HepG2 (cell line): ENCODE measurements at regions not wholly inside any gene's neighbourhood (a gene's known extent, or its start where the extent isn't known, plus 50 kb on each side); places are given as distances from the start of the nearest gene placed in this dataset.

ENCODE experiments used
- ATAC-seq: fragments of 200-7000 bp; cut with Tn5 transposase; 3 replicates; pipeline ENCODE4 v1.9.1; 2020; ENCODE audit warnings: mild to moderate bottlenecking, moderate library complexity
- BruUV-seq: library from RNA; stranded (reverse); fragments of 400-500 nt; replicated peaks from 2 replicates; lab custom pipeline; 2021; lab: Mats Ljungman, UMichigan
- CTCF ChIA-PET: fragments of 300-600 bp; formaldehyde crosslinking; extraction: SDS; loops from one replicate; lab custom pipeline; 2021; ENCODE audit warnings: low total read pairs, inconsistent platforms, low intra/inter-chr PET ratio; lab: Yijun Ruan, JAX
- POLR2A ChIA-PET: fragments of 350-600 bp; sonication (Branson Sonifier 250); formaldehyde crosslinking; loops from one replicate; lab custom pipeline; 2020; ENCODE audit warnings: antibody characterized with exemption, inconsistent platforms; lab: Yijun Ruan, JAX
- DNase-seq: peaks from one replicate; pipeline ENCODE4 v3.0.0-alpha.2; 2015; ENCODE audit warnings: low spot score
- FAIRE-seq: peaks from 3 replicates; lab custom pipeline; 2011; peaks lifted over from hg19 to GRCh38; lab: Jason Lieb, UNC
- H2AFZ ChIP-seq: one replicate; pipeline ENCODE4 v1.6.1; 2011; ENCODE audit warnings: low read length, inconsistent platforms
- H3K27ac ChIP-seq: fragments of 300-600 bp; 3 replicates; pipeline ENCODE4 v1.8.0; 2011; ENCODE audit warnings: mixed run types, mild to moderate bottlenecking, mixed read lengths, low read length, inconsistent platforms; ENCODE audit not compliant: insufficient read depth; ENCODE audit errors: extremely low read length
- H3K27me3 ChIP-seq, 2 experiments: fragments of 200-600 bp in 1 of 2; 2 replicates in 1 of 2; 3 replicates in 1 of 2; pipeline versions ENCODE4 v1.6.0 to v1.8.0; 2011; ENCODE audit warnings: low read length in 2 of 2, mild to moderate bottlenecking in 2 of 2, moderate library complexity in 2 of 2, inconsistent platforms in 1 of 2; ENCODE audit not compliant: insufficient read depth in 2 of 2, control insufficient read depth in 1 of 2
- H3K36me3 ChIP-seq, 2 experiments: fragments of 200-600 bp in 1 of 2; replicated peaks in 1 of 2; 2 replicates in 1 of 2; 3 replicates in 1 of 2; pipeline versions ENCODE4 v1.5.1 to v1.8.0; 2011; ENCODE audit warnings: low read length in 2 of 2, inconsistent platforms in 1 of 2; ENCODE audit not compliant: insufficient read depth in 2 of 2, control insufficient read depth in 1 of 2
- H3K4me1 ChIP-seq: 2 replicates; pipeline ENCODE4 v1.5.1; 2012; ENCODE audit warnings: low read length, inconsistent platforms; ENCODE audit not compliant: insufficient read depth
- H3K4me2 ChIP-seq: 2 replicates; pipeline ENCODE4 v1.6.0; 2011; ENCODE audit warnings: low read depth, low read length, inconsistent platforms
- H3K4me3 ChIP-seq, 3 experiments: fragments of 200-600 bp in 1 of 3; sonication (generic), shearing (Covaris generic) in 1 of 3; replicated peaks in 1 of 3; 2 replicates each; pipeline ENCODE4 v1.5.1; 2011 to 2016; ENCODE audit warnings: low read length in 3 of 3, inconsistent platforms in 2 of 3, low read depth in 2 of 3, mild to moderate bottlenecking in 2 of 3, control low read depth in 1 of 3, mixed read lengths in 1 of 3; ENCODE audit not compliant: insufficient read depth in 1 of 3
- H3K79me2 ChIP-seq: one replicate; pipeline ENCODE4 v1.6.1; 2011; ENCODE audit warnings: low read length, inconsistent platforms; ENCODE audit not compliant: insufficient read depth
- H3K9ac ChIP-seq: 2 replicates; pipeline ENCODE4 v1.6.0; 2011; ENCODE audit warnings: mild to moderate bottlenecking, low read depth, low read length, inconsistent platforms; ENCODE audit not compliant: insufficient read depth
- H3K9me3 ChIP-seq: 2 replicates; pipeline ENCODE4 v1.5.1; 2012; ENCODE audit warnings: mild to moderate bottlenecking, low read length
- H4K20me1 ChIP-seq: 2 replicates; pipeline ENCODE4 v1.6.0; 2011; ENCODE audit warnings: inconsistent platforms, mild to moderate bottlenecking, low read length, moderate library complexity; ENCODE audit not compliant: insufficient read depth
- CEBPB ChIP-seq: IDR thresholded peaks from 2 replicates; pipeline ENCODE4 v1.6.1; 2011; ENCODE audit warnings: low read depth, low read length, improper control_type of control experiment, borderline replicate concordance
- EZH2 ChIP-seq: conservative IDR thresholded peaks from 2 replicates; pipeline ENCODE4 v1.6.1; 2012; ENCODE audit warnings: mild to moderate bottlenecking, low read depth, low read length, moderate library complexity
- MAFG ChIP-seq: sonication (generic); formaldehyde crosslinking; IDR thresholded peaks from 2 replicates; pipeline ENCODE4 v1.5.1; 2020; ENCODE audit warnings: mild to moderate bottlenecking, missing genetic modification reagents
- PAX8 ChIP-seq: sonication (generic); formaldehyde crosslinking; IDR thresholded peaks from 2 replicates; pipeline ENCODE4 v1.8.0; 2022; ENCODE audit warnings: mild to moderate bottlenecking, missing genetic modification reagents, borderline replicate concordance
- RBFOX2 ChIP-seq: fragments of 200-400 bp; formaldehyde crosslinking; IDR thresholded peaks from 2 replicates; pipeline ENCODE4 v1.6.1; 2017; ENCODE audit warnings: low read depth, mild to moderate bottlenecking, low read length
- TSC22D2 ChIP-seq: sonication (generic); formaldehyde crosslinking; IDR thresholded peaks from 2 replicates; pipeline ENCODE4 v1.5.1; 2020; ENCODE audit warnings: missing genetic modification reagents, mild to moderate bottlenecking, borderline replicate concordance
- ZNF577 ChIP-seq: sonication (generic); formaldehyde crosslinking; IDR thresholded peaks from 2 replicates; pipeline ENCODE4 v1.4.0; 2020; ENCODE audit warnings: mild to moderate bottlenecking, low read depth, missing genetic modification reagents, borderline replicate concordance
- WGBS: methylation state at CpG from one replicate; pipeline ENCODE4 v1.1.6; 2017; ENCODE audit warnings: low lambda C conversion rate; 5-methylcytosine and 5-hydroxymethylcytosine counted together
- in situ Hi-C: cut with HindIII; loops from 2 replicates; pipeline ENCODE4 v1.10.0; 2017; ENCODE audit warnings: low pct_unique_long_range_greater_than_20kb; ENCODE audit not compliant: extremely low pct_ligation_motif_present
- intact Hi-C: fragments of 100-400 bp; cut with micrococcal nuclease; formaldehyde crosslinking; loops from one replicate; pipeline ENCODE4 v1.10.0; 2022; ENCODE audit not compliant: unreplicated experiment
- TF ChIP-seq, protein P1 (sequence below): sonication (generic); formaldehyde crosslinking; IDR thresholded peaks from 2 replicates; pipeline ENCODE4 v1.4.0; 2020; ENCODE audit warnings: missing genetic modification reagents, borderline replicate concordance
- TF ChIP-seq, protein P2 (sequence below): sonication (generic); formaldehyde crosslinking; IDR thresholded peaks from 2 replicates; pipeline ENCODE4 v1.5.0; 2020; ENCODE audit warnings: missing genetic modification reagents, mild to moderate bottlenecking, borderline replicate concordance

DNA sequence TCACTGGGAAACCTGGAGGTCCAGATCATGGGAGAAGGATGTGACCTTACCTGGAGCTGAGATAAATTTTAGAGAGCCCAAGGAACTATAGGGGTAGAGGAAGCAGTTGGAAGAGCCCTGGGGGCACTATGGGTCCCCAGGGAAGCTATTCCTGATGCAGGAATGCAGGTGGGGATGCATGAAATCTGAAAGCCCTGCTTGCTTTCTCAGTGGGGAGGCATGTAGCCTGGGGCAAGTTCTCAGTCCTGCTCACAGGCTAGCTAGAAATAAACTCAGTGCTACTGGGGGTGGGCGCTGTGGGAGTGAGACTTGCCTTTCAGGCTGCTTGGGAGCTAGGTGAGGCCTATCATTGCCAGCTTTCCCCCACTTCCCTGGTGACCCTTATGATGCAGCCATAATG, 499.7 kb downstream of the PTH2R start (continued):
- TF ChIP-seq, protein P1, sequence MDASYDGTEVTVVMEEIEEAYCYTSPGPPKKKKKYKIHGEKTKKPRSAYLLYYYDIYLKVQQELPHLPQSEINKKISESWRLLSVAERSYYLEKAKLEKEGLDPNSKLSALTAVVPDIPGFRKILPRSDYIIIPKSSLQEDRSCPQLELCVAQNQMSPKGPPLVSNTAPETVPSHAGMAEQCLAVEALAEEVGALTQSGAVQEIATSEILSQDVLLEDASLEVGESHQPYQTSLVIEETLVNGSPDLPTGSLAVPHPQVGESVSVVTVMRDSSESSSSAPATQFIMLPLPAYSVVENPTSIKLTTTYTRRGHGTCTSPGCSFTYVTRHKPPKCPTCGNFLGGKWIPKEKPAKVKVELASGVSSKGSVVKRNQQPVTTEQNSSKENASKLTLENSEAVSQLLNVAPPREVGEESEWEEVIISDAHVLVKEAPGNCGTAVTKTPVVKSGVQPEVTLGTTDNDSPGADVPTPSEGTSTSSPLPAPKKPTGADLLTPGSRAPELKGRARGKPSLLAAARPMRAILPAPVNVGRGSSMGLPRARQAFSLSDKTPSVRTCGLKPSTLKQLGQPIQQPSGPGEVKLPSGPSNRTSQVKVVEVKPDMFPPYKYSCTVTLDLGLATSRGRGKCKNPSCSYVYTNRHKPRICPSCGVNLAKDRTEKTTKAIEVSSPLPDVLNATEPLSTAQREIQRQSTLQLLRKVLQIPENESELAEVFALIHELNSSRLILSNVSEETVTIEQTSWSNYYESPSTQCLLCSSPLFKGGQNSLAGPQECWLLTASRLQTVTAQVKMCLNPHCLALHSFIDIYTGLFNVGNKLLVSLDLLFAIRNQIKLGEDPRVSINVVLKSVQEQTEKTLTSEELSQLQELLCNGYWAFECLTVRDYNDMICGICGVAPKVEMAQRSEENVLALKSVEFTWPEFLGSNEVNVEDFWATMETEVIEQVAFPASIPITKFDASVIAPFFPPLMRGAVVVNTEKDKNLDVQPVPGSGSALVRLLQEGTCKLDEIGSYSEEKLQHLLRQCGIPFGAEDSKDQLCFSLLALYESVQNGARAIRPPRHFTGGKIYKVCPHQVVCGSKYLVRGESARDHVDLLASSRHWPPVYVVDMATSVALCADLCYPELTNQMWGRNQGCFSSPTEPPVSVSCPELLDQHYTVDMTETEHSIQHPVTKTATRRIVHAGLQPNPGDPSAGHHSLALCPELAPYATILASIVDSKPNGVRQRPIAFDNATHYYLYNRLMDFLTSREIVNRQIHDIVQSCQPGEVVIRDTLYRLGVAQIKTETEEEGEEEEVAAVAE (CRISPR knock-in tag) = no peak
- TF ChIP-seq EZH2 = no peak
- no peak for TF ChIP-seq MAFG (CRISPR knock-in tag)
- TF ChIP-seq ZNF577 (CRISPR knock-in tag) = no peak
- no peak for TF ChIP-seq TSC22D2 (CRISPR knock-in tag)
- no peak for TF ChIP-seq RBFOX2
- TF ChIP-seq PAX8 (CRISPR knock-in tag) = no peak

DNA sequence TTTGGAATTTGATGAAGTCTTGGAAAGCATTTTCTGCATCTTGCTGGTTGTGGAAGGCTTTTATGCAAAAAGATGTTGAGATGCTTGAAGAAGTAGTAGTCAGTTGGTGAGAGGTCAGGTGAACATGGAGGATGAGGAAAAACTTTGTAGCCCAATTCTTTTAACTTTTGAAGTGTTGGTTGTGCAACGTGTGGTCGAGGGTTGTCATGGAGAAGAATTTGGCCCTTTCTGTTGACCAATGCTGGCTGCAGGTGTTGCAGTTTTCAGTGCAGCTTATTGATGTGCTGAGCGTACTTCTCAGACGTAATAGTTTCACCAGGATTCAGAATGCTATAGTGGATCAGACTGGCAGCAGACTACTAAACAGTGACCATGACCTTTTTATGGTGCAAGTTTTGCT, 508.4 kb upstream of the MAP2 start:
- Histone ChIP-seq H3K4me1 (no peaks in the 10 kb centered on the region), H3K79me2 (no peaks in the 10 kb centered on the region), H4K20me1 (no peaks in the 10 kb centered on the region), H3K27me3 (no peaks in the 10 kb centered on the region), H3K4me2 (no peak overlapping the region), H2AFZ (no peak overlapping the region), H3K27ac (no peak overlapping the region), H3K9me3 (no peaks in the 10 kb centered on the region), H3K9ac (no peak overlapping the region), H3K36me3 (no peaks in the 10 kb centered on the region), H3K4me3 (no peak overlapping the region)
- intact Hi-C loops = no loop called here
- ChIA-PET POLR2A (no interaction called here), CTCF (no interaction called here)
- BruUV-seq = no TSS peak
- DNase-seq (no peak), FAIRE-seq (no peak), ATAC-seq (no peak)
- TF ChIP-seq, protein P2, sequence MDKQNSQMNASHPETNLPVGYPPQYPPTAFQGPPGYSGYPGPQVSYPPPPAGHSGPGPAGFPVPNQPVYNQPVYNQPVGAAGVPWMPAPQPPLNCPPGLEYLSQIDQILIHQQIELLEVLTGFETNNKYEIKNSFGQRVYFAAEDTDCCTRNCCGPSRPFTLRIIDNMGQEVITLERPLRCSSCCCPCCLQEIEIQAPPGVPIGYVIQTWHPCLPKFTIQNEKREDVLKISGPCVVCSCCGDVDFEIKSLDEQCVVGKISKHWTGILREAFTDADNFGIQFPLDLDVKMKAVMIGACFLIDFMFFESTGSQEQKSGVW (CRISPR knock-in tag) = no peak
- 0 out of 2 replicates have a peak, but pooled peaks have one; percentile 2 for TF ChIP-seq CEBPB
- 2% methylated on average over 4 of the region's 4 CpGs for WGBS
- in situ Hi-C loops = no loop called here
